HepG2 (cell line): ENCODE measurements at regions not wholly inside any gene's neighbourhood (a gene's known extent, or its start where the extent isn't known, plus 50 kb on each side); places are given as distances from the start of the nearest gene placed in this dataset.

Source experiments
- ATAC-seq: fragments of 200-7000 bp; cut with Tn5 transposase; 3 replicates; pipeline ENCODE4 v1.9.1; 2020; ENCODE audit warnings: mild to moderate bottlenecking, moderate library complexity
- BruUV-seq: library from RNA; stranded (reverse); fragments of 400-500 nt; replicated peaks from 2 replicates; lab custom pipeline; 2021; lab: Mats Ljungman, UMichigan
- CTCF ChIA-PET: fragments of 300-600 bp; formaldehyde crosslinking; extraction: SDS; loops from one replicate; lab custom pipeline; 2021; ENCODE audit warnings: low total read pairs, inconsistent platforms, low intra/inter-chr PET ratio; lab: Yijun Ruan, JAX
- POLR2A ChIA-PET: fragments of 350-600 bp; sonication (Branson Sonifier 250); formaldehyde crosslinking; loops from one replicate; lab custom pipeline; 2020; ENCODE audit warnings: antibody characterized with exemption, inconsistent platforms; lab: Yijun Ruan, JAX
- DNase-seq: peaks from one replicate; pipeline ENCODE4 v3.0.0-alpha.2; 2015; ENCODE audit warnings: low spot score
- FAIRE-seq: peaks from 3 replicates; lab custom pipeline; 2011; peaks lifted over from hg19 to GRCh38; lab: Jason Lieb, UNC
- H2AFZ ChIP-seq: one replicate; pipeline ENCODE4 v1.6.1; 2011; ENCODE audit warnings: low read length, inconsistent platforms
- H3K27ac ChIP-seq: fragments of 300-600 bp; 3 replicates; pipeline ENCODE4 v1.8.0; 2011; ENCODE audit warnings: mixed run types, mild to moderate bottlenecking, mixed read lengths, low read length, inconsistent platforms; ENCODE audit not compliant: insufficient read depth; ENCODE audit errors: extremely low read length
- H3K27me3 ChIP-seq, 2 experiments: fragments of 200-600 bp in 1 of 2; 2 replicates in 1 of 2; 3 replicates in 1 of 2; pipeline versions ENCODE4 v1.6.0 to v1.8.0; 2011; ENCODE audit warnings: low read length in 2 of 2, mild to moderate bottlenecking in 2 of 2, moderate library complexity in 2 of 2, inconsistent platforms in 1 of 2; ENCODE audit not compliant: insufficient read depth in 2 of 2, control insufficient read depth in 1 of 2
- H3K36me3 ChIP-seq, 2 experiments: fragments of 200-600 bp in 1 of 2; replicated peaks in 1 of 2; 2 replicates in 1 of 2; 3 replicates in 1 of 2; pipeline versions ENCODE4 v1.5.1 to v1.8.0; 2011; ENCODE audit warnings: low read length in 2 of 2, inconsistent platforms in 1 of 2; ENCODE audit not compliant: insufficient read depth in 2 of 2, control insufficient read depth in 1 of 2
- H3K4me1 ChIP-seq: 2 replicates; pipeline ENCODE4 v1.5.1; 2012; ENCODE audit warnings: low read length, inconsistent platforms; ENCODE audit not compliant: insufficient read depth
- H3K4me2 ChIP-seq: 2 replicates; pipeline ENCODE4 v1.6.0; 2011; ENCODE audit warnings: low read depth, low read length, inconsistent platforms
- H3K4me3 ChIP-seq, 3 experiments: fragments of 200-600 bp in 1 of 3; sonication (generic), shearing (Covaris generic) in 1 of 3; replicated peaks in 1 of 3; 2 replicates each; pipeline ENCODE4 v1.5.1; 2011 to 2016; ENCODE audit warnings: low read length in 3 of 3, inconsistent platforms in 2 of 3, low read depth in 2 of 3, mild to moderate bottlenecking in 2 of 3, control low read depth in 1 of 3, mixed read lengths in 1 of 3; ENCODE audit not compliant: insufficient read depth in 1 of 3
- H3K79me2 ChIP-seq: one replicate; pipeline ENCODE4 v1.6.1; 2011; ENCODE audit warnings: low read length, inconsistent platforms; ENCODE audit not compliant: insufficient read depth
- H3K9ac ChIP-seq: 2 replicates; pipeline ENCODE4 v1.6.0; 2011; ENCODE audit warnings: mild to moderate bottlenecking, low read depth, low read length, inconsistent platforms; ENCODE audit not compliant: insufficient read depth
- H3K9me3 ChIP-seq: 2 replicates; pipeline ENCODE4 v1.5.1; 2012; ENCODE audit warnings: mild to moderate bottlenecking, low read length
- H4K20me1 ChIP-seq: 2 replicates; pipeline ENCODE4 v1.6.0; 2011; ENCODE audit warnings: inconsistent platforms, mild to moderate bottlenecking, low read length, moderate library complexity; ENCODE audit not compliant: insufficient read depth
- NFIC ChIP-seq: IDR thresholded peaks from 2 replicates; pipeline ENCODE4 v1.6.1; 2012; ENCODE audit warnings: mild to moderate bottlenecking, low read length, inconsistent platforms
- TBX3 ChIP-seq: fragments of 450-650 bp; IDR thresholded peaks from 2 replicates; pipeline ENCODE4 v1.6.1; 2017; ENCODE audit warnings: antibody characterized with exemption, mild to moderate bottlenecking, inconsistent platforms, borderline replicate concordance
- TCF12 ChIP-seq, 2 experiments: fragments of 450-650 bp in 1 of 2; sonication (generic) in 1 of 2; formaldehyde crosslinking in 1 of 2; IDR thresholded peaks; 2 replicates each; pipeline versions ENCODE4 v1.6.1 to v1.8.0; 2017 to 2022; ENCODE audit warnings: antibody characterized with exemption in 1 of 2, mild to moderate bottlenecking in 1 of 2, missing genetic modification reagents in 1 of 2, moderate library complexity in 1 of 2
- WGBS: methylation state at CpG from one replicate; pipeline ENCODE4 v1.1.6; 2017; ENCODE audit warnings: low lambda C conversion rate; 5-methylcytosine and 5-hydroxymethylcytosine counted together
- in situ Hi-C: cut with HindIII; loops from 2 replicates; pipeline ENCODE4 v1.10.0; 2017; ENCODE audit warnings: low pct_unique_long_range_greater_than_20kb; ENCODE audit not compliant: extremely low pct_ligation_motif_present
- intact Hi-C: fragments of 100-400 bp; cut with micrococcal nuclease; formaldehyde crosslinking; loops from one replicate; pipeline ENCODE4 v1.10.0; 2022; ENCODE audit not compliant: unreplicated experiment
- TF ChIP-seq, protein P1 (sequence below): fragments of 450-650 bp; IDR thresholded peaks from 2 replicates; pipeline ENCODE4 v1.6.1; 2016
- TF ChIP-seq, protein P2 (sequence below): sonication (generic); formaldehyde crosslinking; IDR thresholded peaks from 2 replicates; pipeline ENCODE4 v1.4.0; 2020; ENCODE audit warnings: missing genetic modification reagents

DNA sequence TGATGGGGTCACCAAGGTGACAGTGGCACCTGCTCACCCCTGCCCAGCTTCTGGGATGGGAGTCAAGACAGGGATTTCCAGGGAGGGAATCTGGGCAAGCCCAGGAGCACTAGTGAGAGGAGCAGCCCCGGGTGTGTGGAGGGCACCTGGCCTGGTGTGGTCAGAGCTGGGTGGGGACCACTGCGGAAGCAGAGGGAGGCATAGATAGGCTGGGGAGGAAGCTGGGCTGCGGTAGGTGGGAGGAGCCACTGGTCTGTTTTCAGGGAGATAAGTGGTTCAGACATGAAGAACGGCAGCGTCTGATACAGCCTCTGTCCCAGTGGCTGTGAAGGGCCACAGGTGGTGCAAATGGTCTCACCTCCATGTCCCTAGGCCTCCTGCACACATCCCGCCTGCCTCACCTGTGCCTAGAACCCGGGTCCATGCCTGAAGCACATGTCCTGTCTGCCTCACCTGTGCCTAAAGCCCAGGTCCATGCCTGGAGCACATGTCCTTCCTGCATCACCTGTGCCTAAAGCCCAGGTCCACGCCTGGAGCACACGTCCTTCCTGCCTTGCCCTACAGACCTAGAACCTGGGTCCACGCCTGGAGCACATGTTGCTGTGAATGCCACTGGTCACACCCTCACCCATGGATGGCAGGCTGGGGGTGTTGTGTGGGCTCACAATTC lies 325.9 kb upstream of the AJAP1 start:
- no peak overlapping the region for H2AFZ ChIP-seq
- H3K27ac ChIP-seq: no peak overlapping the region
- H4K20me1 ChIP-seq: no peaks in the 10 kb centered on the region
- WGBS: 26% methylated on average over 3 of the region's 10 CpGs
- TF ChIP-seq NFIC: no peak
- TF ChIP-seq TBX3: no peak
- TF ChIP-seq, protein P1, sequence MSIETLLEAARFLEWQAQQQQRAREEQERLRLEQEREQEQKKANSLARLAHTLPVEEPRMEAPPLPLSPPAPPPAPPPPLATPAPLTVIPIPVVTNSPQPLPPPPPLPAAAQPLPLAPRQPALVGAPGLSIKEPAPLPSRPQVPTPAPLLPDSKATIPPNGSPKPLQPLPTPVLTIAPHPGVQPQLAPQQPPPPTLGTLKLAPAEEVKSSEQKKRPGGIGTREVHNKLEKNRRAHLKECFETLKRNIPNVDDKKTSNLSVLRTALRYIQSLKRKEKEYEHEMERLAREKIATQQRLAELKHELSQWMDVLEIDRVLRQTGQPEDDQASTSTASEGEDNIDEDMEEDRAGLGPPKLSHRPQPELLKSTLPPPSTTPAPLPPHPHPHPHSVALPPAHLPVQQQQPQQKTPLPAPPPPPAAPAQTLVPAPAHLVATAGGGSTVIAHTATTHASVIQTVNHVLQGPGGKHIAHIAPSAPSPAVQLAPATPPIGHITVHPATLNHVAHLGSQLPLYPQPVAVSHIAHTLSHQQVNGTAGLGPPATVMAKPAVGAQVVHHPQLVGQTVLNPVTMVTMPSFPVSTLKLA: peak; percentile 94
- TF ChIP-seq, protein P2, sequence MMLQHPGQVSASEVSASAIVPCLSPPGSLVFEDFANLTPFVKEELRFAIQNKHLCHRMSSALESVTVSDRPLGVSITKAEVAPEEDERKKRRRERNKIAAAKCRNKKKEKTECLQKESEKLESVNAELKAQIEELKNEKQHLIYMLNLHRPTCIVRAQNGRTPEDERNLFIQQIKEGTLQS (CRISPR knock-in tag): no peak
- no peak for TF ChIP-seq TCF12 (IDR thresholded peaks at IDR 0.05)
- no peak for TF ChIP-seq TCF12 (CRISPR knock-in tag; IDR thresholded peaks at IDR 0.05)
- TF ChIP-seq, all 625 proteins: peak for 1
- H3K4me3 ChIP-seq: no peak overlapping the region
- CTCF ChIA-PET: no interaction called here
- BruUV-seq: no TSS peak
- H3K9ac ChIP-seq: no peak overlapping the region
- H3K4me1 ChIP-seq: no peaks in the 10 kb centered on the region
- H3K27me3 ChIP-seq: peaks cover 0 to 13% of the 10 kb centered on the region in 2 experiments; a peak in 1 of 5 replicates
- FAIRE-seq (no peak), DNase-seq (no peak), ATAC-seq (no peak)
- POLR2A ChIA-PET: no interaction called here
- in situ Hi-C loops: no loop called here
- H3K79me2 ChIP-seq: no peaks in the 10 kb centered on the region
- no peak overlapping the region for H3K4me2 ChIP-seq
- no peaks in the 10 kb centered on the region for H3K9me3 ChIP-seq
- no peaks in the 10 kb centered on the region for H3K36me3 ChIP-seq
- intact Hi-C loops: no loop called here
